Left colon (tissue), 2 donors: ENCODE measurements at regions not wholly inside any gene's neighbourhood (a gene's known extent, or its start where the extent isn't known, plus 50 kb on each side); places are given as distances from the start of the nearest gene placed in this dataset.

ENCODE experiments used
- ATAC-seq: fragments of 200-7000 bp; cut with Tn5 transposase; one replicate; pipeline ENCODE4 v1.9.1; 2020; ENCODE audit warnings: mild to moderate bottlenecking, moderate library complexity
- DNase-seq, 2 donors: peaks; one replicate each; pipeline ENCODE4 v3.0.0-alpha.2; 2020
- intact Hi-C, 2 donors: fragments of 100-400 bp; cut with DNase I in 1 of 2; cut with micrococcal nuclease in 1 of 2; formaldehyde crosslinking; loops; one replicate each; pipeline versions ENCODE4 v1.11.2 to v1.14.0; 2022; cut with DNase I, micrococcal nuclease
- donor health status: DM: no; HTN: no; CAD: no.
- donor health status: DM: yes; HTN: yes; CAD: no.

DNA sequence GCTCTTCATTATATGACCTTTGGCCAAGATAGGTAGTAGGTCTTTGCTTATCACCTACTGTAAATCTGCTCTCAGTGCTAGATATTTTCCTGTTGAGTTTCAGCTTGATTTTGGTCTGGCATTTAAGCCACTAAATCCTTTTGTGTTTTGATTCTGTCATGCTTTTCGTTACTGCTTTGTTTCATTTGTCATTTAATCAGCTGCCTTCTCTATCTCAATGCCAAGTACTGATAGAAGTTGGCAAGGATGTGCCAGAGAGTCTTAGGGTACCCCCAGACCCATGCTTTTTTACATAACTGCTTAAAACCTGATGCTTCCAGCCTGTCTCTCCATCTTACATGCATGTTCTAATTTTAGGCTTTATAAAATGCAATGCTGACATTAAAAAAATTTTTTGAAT is 300.1 kb upstream of the SASH1 start:
- intact Hi-C loops: no loop called here

DNA sequence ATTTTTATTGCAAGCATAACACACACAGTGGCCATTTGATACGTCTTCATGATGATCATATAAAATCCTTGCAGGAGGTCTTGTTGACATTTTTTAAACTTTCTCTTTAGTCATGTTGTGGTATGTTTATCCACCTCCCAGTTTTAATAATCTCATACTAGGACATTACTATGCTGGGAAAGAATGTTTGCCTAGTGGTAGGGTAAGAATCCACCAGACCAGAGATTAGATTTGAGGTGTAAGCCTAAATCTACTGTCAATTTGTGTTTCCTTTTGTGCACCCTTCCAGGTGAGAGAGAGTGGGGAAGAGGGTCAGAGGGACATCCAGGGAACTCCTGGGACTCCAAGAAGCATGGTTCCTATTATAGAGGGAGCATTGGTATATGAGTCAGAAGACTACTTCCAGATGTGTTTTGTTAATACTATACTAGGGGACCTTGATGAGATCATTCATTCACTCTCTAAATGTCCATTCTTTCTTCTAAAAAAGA is 298.3 kb upstream of the SASH1 start:
- intact Hi-C loops: no loop called here
- ATAC-seq (no peak), DNase-seq (no peak)

More for the DNA sequence above, 300.1 kb upstream of the SASH1 start:
- ATAC-seq (peak; percentile 35), DNase-seq (no peak)

DNA sequence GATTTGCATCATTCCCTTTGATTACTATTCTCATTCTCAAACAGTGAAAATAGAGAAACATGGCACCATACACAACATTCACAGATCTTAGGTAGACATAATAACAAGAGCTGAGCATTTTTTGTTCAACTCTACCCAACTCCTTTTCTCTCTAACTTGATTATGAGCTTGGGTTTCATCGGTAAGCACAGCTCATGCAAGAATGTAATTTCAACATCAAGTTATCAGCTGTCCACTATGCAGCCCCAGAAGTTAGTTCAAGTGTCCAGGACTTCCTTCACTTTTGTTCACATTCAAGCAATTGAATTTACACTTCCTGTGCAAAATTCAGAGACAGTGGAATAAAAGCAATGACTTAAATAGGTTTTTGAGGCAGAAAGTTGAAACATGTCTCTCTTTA is 297.7 kb upstream of the SASH1 start:
- ATAC-seq (no peak), DNase-seq (no peak)
- intact Hi-C loops: no loop called here

DNA sequence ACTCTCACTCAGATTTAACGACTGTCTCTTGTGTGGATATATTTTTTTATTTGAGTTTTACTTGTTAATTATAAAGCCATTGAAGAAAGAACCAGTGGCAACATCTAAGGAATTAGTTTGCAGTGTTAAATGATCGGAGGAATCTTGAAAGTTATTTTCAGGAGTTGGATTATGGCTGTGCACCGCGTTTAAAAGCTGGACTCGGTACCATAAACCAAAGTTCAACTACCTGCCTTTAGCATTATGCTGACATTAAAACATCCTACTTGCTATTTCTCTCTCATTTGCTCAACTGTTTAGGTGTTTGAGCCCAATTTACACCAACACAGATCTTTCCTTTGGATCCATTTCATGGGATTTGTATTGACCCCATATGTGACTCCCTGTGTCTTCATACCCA is 289.4 kb upstream of the SASH1 start:
- ATAC-seq: peak; percentile 87
- intact Hi-C loops: no loop called here
- DNase-seq: no peak

DNA sequence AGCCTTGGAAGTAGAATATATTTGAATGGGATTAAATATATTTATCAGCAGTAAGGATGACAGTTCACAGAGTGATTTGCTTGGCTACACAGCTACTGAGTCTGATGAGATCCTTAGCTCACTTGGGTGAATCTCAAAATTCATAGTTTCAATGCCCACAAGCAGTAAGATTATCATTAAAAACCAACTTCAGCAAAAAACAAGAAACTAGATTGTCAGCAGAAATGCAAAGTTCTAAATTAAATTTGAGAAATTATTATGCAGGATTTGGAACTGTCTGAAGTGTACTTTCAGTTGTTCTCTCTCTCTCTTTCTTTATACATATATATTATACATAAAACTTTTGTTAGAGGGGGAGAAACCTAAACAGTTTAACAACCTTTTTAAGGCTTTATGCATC is 288.8 kb upstream of the SASH1 start:
- ATAC-seq (no peak), DNase-seq (no peak)
- intact Hi-C loops: no loop called here

DNA sequence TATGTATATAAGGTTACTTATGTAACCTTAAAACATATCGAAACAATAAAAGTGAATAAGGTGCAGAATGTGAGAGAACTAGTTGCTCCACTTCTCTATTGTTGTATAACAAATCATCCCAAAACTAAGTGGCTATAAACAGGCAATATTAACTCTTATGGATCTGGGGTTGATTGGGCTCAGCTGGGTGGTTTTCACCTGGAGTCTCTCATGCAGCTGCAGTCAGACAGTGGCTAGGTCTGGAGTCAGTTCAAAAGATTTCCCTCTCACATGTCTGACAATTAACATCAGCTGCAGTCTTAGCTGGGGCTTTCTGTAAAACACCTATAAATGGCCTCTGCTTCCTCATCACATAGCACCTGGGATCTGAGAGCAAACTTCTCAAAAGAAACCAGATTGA is 288.4 kb upstream of the SASH1 start:
- DNase-seq (no peak), ATAC-seq (no peak)
- intact Hi-C loops: no loop called here

DNA sequence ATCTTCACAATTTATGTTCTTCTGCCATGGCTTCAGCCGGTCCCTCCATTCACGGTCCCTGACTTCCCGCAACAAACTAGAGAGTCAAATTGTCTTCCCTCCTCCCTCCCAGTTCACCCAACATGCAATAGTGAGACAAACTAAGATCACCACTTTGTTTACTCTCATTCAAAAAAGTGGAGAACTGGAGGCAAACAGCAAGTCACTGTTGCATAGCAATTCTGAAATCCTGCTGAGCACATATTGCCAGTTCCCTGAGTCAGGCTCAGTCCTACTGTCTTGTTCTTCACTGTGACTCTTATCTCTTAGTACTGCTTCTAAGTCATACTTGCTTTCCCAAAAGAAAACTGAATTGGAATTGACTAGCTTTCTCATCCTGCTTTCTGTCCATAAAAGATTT is 287.2 kb upstream of the SASH1 start:
- intact Hi-C loops: no loop called here
- ATAC-seq (no peak), DNase-seq (no peak)

DNA sequence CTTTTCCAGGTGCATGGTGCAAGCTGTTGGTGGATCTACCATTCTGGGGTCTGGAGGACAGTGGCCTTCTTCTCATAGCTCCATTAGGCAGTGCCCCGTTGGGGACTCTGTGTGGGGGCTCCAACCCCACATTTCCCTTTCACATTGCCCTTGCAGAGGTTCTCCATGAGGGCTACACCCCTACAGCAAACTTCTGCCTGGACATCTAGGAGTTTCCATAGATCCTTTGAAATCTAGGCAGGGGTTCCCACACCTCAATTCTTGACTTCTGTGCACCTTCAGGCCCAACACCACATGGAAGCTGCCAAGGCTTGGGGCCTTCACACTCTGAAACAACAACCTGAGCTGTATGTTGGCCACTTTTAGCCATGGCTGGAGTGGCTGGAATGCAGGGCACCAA is 282.8 kb upstream of the SASH1 start:
- DNase-seq (no peak), ATAC-seq (no peak)
- intact Hi-C loops: no loop called here

DNA sequence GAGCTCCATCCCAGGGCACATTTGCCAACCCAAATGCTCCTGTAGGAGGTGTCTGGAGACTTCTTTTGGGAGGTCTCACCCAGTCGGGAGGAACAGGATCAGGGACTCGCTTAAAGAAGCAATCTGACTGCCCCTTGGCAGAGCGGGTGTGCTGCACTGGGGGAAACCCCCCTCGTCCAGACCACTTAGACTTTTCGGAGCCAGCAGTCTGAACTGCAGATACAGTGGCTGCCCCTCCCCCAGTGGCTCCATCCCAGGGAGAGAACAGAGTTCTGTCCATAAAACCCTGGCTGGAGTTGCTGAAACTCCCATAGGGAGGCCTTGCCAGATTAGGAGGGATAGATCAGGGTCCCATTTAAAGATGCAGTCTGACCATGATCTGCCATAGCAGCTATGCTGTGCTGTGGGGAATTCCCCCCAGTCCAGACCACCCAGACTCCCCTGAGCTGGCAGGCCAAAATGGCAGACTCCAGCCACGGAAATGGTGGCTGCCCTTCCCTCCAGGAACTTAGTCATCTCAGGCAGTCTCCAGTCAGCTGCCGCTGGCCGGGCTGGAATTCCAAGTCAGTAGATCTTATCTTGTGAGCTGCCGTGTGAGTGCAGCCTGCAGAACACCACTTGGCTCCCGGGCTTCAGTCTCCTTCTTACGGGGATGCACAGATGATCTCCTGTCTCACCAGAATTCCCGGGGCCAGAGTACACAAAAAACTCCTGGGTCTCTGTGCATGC is 278.1 kb upstream of the SASH1 start:
- DNase-seq (no peak), ATAC-seq (no peak)
- intact Hi-C loops: no loop called here

DNA sequence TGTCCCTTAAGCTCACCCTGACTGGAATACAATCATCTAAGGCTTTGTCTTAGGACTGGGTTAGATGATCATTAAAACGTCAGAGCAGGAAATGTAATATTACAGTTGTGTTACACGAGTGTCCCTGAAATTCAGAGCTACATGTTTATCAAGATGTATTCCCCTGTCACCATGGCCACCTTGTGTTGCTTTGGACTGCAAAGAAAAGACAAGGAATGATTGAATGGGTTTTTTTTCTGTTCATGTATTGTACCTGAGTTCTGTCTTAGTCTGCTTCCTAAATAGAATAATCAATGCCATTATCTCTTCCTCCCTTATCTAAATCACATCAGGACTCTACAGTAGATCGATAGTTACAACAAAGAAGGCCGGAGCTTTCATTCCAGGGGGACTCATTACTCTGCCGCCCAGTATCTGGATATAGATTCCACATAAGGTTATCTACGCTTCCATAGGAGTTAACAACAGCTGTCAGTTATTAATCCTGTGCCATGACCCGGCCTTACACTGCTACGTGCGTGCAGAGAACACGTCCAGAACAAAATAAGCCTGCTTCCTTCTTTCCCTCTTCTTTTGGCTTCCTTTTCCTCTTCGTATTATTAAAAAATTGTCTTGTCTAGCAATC is 274.1 kb upstream of the SASH1 start:
- no peak for ATAC-seq

DNA sequence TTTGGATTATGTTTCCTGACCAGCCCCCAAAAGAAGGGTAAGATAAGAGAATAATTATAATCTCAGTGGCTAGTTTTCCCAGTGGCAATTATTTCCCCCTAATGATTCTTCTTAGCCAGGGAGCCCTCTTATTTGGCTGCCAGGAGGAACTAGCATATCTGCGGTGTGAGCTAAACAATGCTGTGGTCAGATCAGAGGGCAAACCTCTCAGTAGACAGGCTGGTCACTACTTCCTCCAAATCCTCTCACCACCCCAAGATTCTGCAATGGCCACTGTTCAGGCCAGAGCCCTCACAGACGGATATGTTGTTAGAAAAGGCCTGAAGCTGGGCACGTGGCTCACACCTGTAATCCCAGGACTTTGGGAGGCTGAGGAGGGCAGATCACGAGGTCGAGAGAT is 273.4 kb upstream of the SASH1 start:
- no peak for ATAC-seq
- DNase-seq: no peak
- intact Hi-C loops: no loop called here

More for the DNA sequence above, 274.1 kb upstream of the SASH1 start:
- intact Hi-C loops: no loop called here
- no peak for DNase-seq

DNA sequence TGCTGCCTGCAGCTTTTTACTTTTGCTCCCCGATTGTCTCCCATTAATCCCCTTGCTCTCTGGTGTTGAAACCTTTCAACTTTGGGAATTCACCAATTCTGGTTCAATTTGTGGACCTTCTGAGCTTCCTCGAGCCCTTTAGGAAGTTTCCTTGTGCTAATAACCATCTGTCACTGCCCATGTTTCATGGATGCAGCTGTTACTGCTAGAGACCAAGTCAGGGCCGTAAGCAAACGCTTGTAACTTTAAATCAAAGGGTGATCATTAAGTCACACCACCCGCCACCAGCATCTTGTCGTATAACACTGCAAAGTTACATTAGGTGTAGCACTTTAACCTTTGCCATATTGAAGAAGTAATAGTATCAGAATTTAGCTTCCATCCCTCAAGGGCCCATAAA is 268.3 kb upstream of the SASH1 start:
- intact Hi-C loops: no loop called here
- ATAC-seq: no peak

DNA sequence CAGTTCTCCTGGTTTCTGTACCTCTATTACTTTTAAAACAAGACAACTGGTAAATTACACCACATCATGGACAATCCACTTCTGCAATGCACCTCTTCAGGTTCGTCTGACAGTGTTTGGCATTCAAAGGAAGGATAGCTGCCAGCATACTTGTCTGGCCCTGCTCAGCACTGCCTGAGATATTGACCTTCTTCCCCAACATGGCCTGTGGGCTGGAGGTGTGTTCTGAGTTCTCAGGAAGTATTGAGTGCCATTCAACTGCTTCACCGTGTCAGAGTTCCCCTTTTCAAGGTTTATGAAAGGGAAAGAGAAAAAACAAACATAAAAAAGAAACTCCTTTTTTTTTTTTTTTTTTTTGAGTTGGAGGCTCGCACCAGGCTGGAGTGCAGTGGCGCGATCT is 267.9 kb upstream of the SASH1 start:
- intact Hi-C loops: no loop called here
- DNase-seq: no peak
- no peak for ATAC-seq

More for the DNA sequence above, 268.3 kb upstream of the SASH1 start:
- DNase-seq: no peak

DNA sequence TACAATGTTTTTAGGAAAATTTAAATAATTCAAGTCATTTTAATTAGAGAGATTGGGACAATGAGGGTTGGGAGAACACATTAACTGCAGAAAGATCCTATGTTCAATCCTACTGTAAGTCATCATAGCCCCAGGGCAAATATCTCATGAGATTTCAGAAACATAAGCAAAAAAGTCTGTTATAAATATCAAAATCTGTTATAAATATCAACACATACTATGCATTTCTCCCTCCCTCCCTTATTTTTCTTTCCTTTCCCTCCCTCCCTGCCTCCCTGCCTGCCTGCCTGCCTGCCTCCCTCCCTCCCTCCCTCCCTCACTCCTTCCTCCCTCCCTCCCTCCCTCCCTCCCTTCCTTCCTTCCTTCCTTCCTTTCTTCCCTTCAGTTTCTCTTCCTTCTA is 267.3 kb upstream of the SASH1 start:
- DNase-seq (no peak), ATAC-seq (no peak)
- intact Hi-C loops: no loop called here

DNA sequence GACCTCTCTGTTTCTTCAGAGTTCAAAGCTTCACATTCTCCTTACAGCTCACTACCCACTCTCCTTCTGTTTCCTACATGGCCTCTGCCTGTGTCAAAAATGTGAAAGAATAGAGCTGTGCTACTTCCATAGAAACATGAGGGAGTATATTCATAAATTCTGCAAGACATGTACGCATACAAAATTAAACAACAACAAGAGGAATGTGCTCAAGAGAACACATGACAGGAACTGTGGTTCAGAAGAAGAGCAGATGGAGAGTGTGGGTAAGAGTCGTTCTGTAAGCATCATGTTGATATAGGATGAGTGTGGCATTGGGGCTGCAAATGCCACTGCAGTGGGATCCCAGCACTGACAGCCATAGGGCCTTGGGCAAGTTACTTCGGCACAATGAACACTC is 266.6 kb upstream of the SASH1 start:
- intact Hi-C loops: no loop called here
- DNase-seq (no peak), ATAC-seq (no peak)

DNA sequence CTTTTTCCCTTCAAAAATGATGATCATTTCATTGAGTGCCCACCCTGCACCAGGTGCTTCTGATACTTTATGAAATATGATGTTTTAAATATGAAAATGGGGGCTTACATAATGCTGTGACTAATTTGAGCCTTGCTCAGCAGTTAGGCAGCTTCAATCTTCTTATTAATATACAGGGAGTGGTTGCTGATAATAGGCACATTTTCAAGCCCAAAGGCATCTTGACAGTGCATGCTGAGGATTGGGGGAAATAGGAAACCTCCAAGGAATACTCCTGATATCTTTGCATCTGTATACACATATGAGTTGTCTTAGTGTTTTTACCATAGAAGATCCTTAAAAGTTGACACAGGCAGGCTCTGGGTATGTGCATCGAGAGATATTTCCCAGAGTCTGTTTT is 262.3 kb upstream of the SASH1 start:
- DNase-seq: no peak
- ATAC-seq: no peak
- intact Hi-C loops: no loop called here

DNA sequence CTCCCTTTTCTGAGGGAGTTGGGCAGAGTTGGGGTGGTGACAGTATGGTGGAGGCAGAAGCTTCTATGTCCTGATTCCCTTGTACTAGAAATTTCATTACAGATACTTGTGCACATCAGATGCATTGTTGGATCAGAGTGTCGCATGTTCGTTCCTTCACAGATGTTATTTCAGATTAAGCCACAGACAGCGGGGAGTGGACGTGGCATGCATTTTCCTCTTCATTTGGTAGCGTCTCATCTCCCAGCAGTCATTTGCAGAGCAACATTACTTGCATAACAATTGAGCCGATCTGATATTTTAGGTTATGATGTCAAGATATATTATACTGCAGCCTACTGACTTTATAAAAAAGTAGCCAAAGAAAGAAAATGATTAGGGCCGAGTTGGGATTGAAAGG is 261.6 kb upstream of the SASH1 start:
- intact Hi-C loops: no loop called here
- ATAC-seq (no peak), DNase-seq (no peak)

DNA sequence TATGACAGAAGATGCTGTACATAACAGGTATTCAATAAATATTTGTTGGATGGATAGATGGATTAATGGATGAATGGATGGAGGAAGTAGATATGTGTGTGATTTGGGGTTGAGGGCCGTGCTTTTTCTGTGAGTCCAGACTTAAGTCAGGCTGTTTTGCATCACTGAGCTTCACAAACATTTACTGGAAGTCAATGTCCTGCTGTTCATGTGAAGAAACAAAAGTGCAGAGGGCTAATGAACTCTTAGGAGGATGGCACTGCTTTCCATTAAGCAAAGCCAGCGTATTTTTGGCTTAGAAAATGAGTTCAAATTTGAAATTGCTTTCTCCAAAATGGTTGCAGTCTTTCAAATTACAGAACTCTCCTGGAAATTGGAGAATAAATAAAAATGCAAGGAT is 260.6 kb upstream of the SASH1 start:
- ATAC-seq: no peak
- DNase-seq: no peak
- intact Hi-C loops: no loop called here

DNA sequence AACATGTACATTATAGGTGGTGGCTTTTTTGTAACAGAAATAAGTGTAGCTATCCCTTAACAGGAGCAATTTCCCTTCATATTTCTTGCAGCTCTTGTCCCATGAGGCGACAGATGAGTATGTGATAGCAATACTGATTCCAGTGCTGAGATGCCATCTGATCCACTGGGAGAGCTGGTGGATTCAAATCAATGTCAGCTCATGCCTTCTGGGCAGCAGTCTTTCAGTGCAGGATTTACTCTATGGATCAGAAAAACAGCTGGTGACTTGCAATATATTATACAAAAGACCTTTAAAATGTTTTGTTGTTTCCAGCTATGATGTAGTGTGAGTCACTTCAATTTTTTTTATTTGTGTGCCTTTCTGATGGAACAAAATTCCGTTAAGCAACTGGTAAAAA is 259.9 kb upstream of the SASH1 start:
- DNase-seq (no peak), ATAC-seq (no peak)
- intact Hi-C loops: no loop called here

DNA sequence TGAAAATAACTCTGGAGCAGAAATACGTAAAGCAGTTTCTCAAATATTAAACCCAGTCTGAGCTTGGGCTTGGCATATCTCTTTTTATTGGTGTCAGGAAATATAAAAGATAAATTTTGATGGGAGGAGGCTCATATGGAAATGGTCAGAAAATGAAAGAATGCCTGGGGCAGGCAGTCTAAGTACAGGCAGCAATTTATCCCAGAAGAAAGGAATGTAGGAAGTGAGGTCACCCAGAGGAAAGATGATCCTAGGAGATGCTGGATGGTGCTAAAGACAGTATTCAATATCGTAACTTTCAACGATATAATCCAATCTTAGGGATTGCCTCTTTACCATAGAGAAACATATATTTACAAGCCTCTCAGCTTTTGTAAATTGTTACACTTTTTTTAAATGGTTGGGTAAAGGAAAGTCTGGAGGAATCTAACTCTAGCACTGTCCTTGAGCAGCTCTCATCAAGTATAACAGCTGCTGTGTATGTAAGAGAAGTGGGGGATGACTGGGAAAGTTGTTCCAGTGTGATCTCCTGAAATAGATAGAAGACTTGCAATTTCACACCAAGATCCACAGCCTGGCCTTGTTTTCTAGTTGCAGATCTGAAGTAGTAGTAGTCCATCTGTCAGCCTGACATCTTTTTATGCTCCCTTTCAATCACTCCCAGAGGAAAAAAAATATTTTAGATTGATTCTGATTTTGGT is 256.9 kb upstream of the SASH1 start:
- intact Hi-C loops: no loop called here
- no peak for ATAC-seq
- DNase-seq: no peak
